H1 (cell line): ENCODE measurements at regions not wholly inside any gene's neighbourhood (a gene's known extent, or its start where the extent isn't known, plus 50 kb on each side); places are given as distances from the start of the nearest gene placed in this dataset.

Experiments used
- CTCF ChIA-PET: fragments of 300-600 bp; sonication (Branson Sonifier 250); formaldehyde crosslinking; loops from one replicate; lab custom pipeline; 2021; ENCODE audit not compliant: partially characterized antibody; lab: Charles Lee
- POLR2A ChIA-PET: fragments of 300-600 bp; sonication (Branson Sonifier 250); formaldehyde crosslinking; loops from one replicate; lab custom pipeline; 2021; ENCODE audit warnings: inconsistent platforms; ENCODE audit not compliant: partially characterized antibody; lab: Charles Lee
- DNase-seq, 2 experiments: peaks; one replicate each; pipeline versions ENCODE4 v3.0.0 to v3.0.0-alpha.2; 2010 to 2022; ENCODE audit warnings: low spot score in 2 of 2, low read depth in 1 of 2, mixed read lengths in 1 of 2
- FAIRE-seq: peaks from 2 replicates; lab custom pipeline; 2011; peaks lifted over from hg19 to GRCh38; lab: Jason Lieb, UNC
- H2AFZ ChIP-seq: 2 replicates; pipeline ENCODE4 v1.8.1; 2012; ENCODE audit warnings: low read length, inconsistent platforms
- H2AK5ac ChIP-seq: 2 replicates; pipeline ENCODE4 v1.6.1; 2013; ENCODE audit warnings: low read depth, low read length
- H2BK120ac ChIP-seq: replicated peaks from 2 replicates; pipeline ENCODE3; 2013; ENCODE audit warnings: low read depth, low read length, inconsistent platforms
- H2BK12ac ChIP-seq: 2 replicates; pipeline ENCODE4 v1.6.1; 2013; ENCODE audit warnings: low read depth, low read length
- H2BK15ac ChIP-seq: 2 replicates; pipeline ENCODE4 v1.6.1; 2013; ENCODE audit warnings: low read length
- H2BK20ac ChIP-seq: 2 replicates; pipeline ENCODE4 v1.6.1; 2013; ENCODE audit warnings: low read length
- H2BK5ac ChIP-seq: 2 replicates; pipeline ENCODE4 v1.6.1; 2013; ENCODE audit warnings: low read depth, low read length
- H3K14ac ChIP-seq: 2 replicates; pipeline ENCODE4 v1.6.1; 2013; ENCODE audit warnings: inconsistent platforms; ENCODE audit not compliant: insufficient read length
- H3K18ac ChIP-seq: 2 replicates; pipeline ENCODE4 v1.6.1; 2013; ENCODE audit warnings: low read length; ENCODE audit errors: extremely low read depth
- H3K23ac ChIP-seq: 2 replicates; pipeline ENCODE4 v1.6.1; 2013; ENCODE audit warnings: inconsistent platforms; ENCODE audit not compliant: insufficient read length
- H3K23me2 ChIP-seq: 2 replicates; pipeline ENCODE4 v1.6.1; 2013; ENCODE audit warnings: low read depth, low read length
- H3K27ac ChIP-seq: 2 replicates; pipeline ENCODE4 v1.6.1; 2011; ENCODE audit warnings: low read depth, low read length, inconsistent platforms
- H3K27me3 ChIP-seq, 4 experiments: replicated peaks in 1 of 4; 1 replicate in 1 of 4; 2 replicates in 3 of 4; pipeline versions ENCODE4 v1.6.1 to v1.8.1; 2011 to 2013; ENCODE audit warnings: low read length in 3 of 4, mild to moderate bottlenecking in 3 of 4, inconsistent platforms in 2 of 4, mixed read lengths in 2 of 4, moderate library complexity in 1 of 4; ENCODE audit not compliant: control insufficient read depth in 3 of 4, insufficient read depth in 3 of 4; ENCODE audit errors: extremely low read depth in 1 of 4
- H3K36me3 ChIP-seq, 4 experiments: 2 replicates each; pipeline versions ENCODE4 v1.6.1 to v1.8.1; 2011 to 2013; ENCODE audit warnings: mild to moderate bottlenecking in 4 of 4, low read length in 3 of 4, moderate library complexity in 2 of 4, control low read depth in 1 of 4, inconsistent platforms in 1 of 4; ENCODE audit not compliant: insufficient read depth in 4 of 4, control insufficient read depth in 2 of 4
- H3K4ac ChIP-seq: replicated peaks from 2 replicates; pipeline ENCODE3; 2013; ENCODE audit warnings: low read length, low read depth, mixed read lengths, inconsistent platforms; ENCODE audit not compliant: insufficient read length
- H3K4me1 ChIP-seq, 4 experiments: replicated peaks in 1 of 4; 1 replicate in 1 of 4; 2 replicates in 3 of 4; pipeline versions ENCODE4 v1.6.1 to v1.8.1; 2011 to 2013; ENCODE audit warnings: low read length in 3 of 4, inconsistent platforms in 2 of 4, mixed read lengths in 1 of 4; ENCODE audit not compliant: insufficient read depth in 4 of 4, control insufficient read depth in 3 of 4
- H3K4me2 ChIP-seq, 2 experiments: 2 replicates each; pipeline versions ENCODE4 v1.6.1 to v1.8.1; 2011 to 2013; ENCODE audit warnings: low read depth in 2 of 2, low read length in 2 of 2, control low read depth in 1 of 2, inconsistent platforms in 1 of 2, mild to moderate bottlenecking in 1 of 2; ENCODE audit not compliant: insufficient read depth in 1 of 2
- H3K4me3 ChIP-seq, 4 experiments: fragments of 200-600, 300-600 bp in 1 of 4; sonication (generic), shearing (Covaris generic), sonication (Bioruptor Twin) in 1 of 4; 2 replicates each; pipeline versions ENCODE4 v1.5.1 to v1.8.1; 2011 to 2016; ENCODE audit warnings: low read length in 4 of 4, low read depth in 3 of 4, control low read depth in 2 of 4, inconsistent platforms in 2 of 4, mild to moderate bottlenecking in 2 of 4, mixed read lengths in 1 of 4, moderate library complexity in 1 of 4; ENCODE audit not compliant: insufficient read depth in 2 of 4; ENCODE audit errors: extremely low read depth in 1 of 4
- H3K56ac ChIP-seq: replicated peaks from 2 replicates; pipeline ENCODE3; 2013; ENCODE audit warnings: low read depth, mild to moderate bottlenecking, mixed read lengths, low read length, inconsistent platforms; ENCODE audit not compliant: insufficient read length
- H3K79me1 ChIP-seq: 2 replicates; pipeline ENCODE4 v1.6.1; 2013; ENCODE audit warnings: low read depth, low read length, control low read depth
- H3K79me2 ChIP-seq, 2 experiments: 2 replicates each; pipeline versions ENCODE4 v1.6.1 to v1.8.1; 2012 to 2013; ENCODE audit warnings: low read length in 2 of 2, mild to moderate bottlenecking in 2 of 2, inconsistent platforms in 1 of 2; ENCODE audit not compliant: insufficient read depth in 2 of 2, control insufficient read depth in 1 of 2
- H3K9ac ChIP-seq, 4 experiments: replicated peaks in 1 of 4; 1 replicate in 1 of 4; 2 replicates in 3 of 4; pipeline versions ENCODE4 v1.6.1 to v1.8.1; 2011 to 2013; ENCODE audit warnings: low read depth in 3 of 4, low read length in 3 of 4, control low read depth in 2 of 4, mild to moderate bottlenecking in 2 of 4, moderate library complexity in 2 of 4, inconsistent platforms in 1 of 4; ENCODE audit errors: extremely low read depth in 1 of 4
- H3K9me3 ChIP-seq, 2 experiments: 2 replicates each; pipeline versions ENCODE4 v1.6.1 to v1.8.1; 2012 to 2013; ENCODE audit warnings: mild to moderate bottlenecking in 2 of 2, moderate library complexity in 2 of 2, control low read depth in 1 of 2, inconsistent platforms in 1 of 2, low read depth in 1 of 2, low read length in 1 of 2, mixed read lengths in 1 of 2; ENCODE audit not compliant: insufficient read depth in 2 of 2
- H4K20me1 ChIP-seq, 2 experiments: replicated peaks in 1 of 2; 2 replicates each; pipeline versions ENCODE3 to v1.8.1; 2011 to 2013; ENCODE audit warnings: inconsistent platforms in 2 of 2, low read length in 2 of 2, mild to moderate bottlenecking in 1 of 2; ENCODE audit not compliant: insufficient read depth in 2 of 2, control insufficient read depth in 1 of 2
- H4K5ac ChIP-seq: 2 replicates; pipeline ENCODE4 v1.6.1; 2013; ENCODE audit warnings: low read length, low read depth, mixed read lengths, inconsistent platforms; ENCODE audit not compliant: insufficient read length
- H4K8ac ChIP-seq: 2 replicates; pipeline ENCODE4 v1.8.0; 2013; ENCODE audit warnings: mild to moderate bottlenecking, moderate library complexity, low read length, inconsistent platforms; ENCODE audit not compliant: insufficient read depth; ENCODE audit errors: extremely low read depth
- H4K91ac ChIP-seq: replicated peaks from 2 replicates; pipeline ENCODE3; 2013; ENCODE audit warnings: low read length, mixed read lengths, inconsistent platforms; ENCODE audit not compliant: insufficient read length
- BACH1 ChIP-seq: IDR thresholded peaks from 2 replicates; pipeline ENCODE4 v1.6.1; 2012; ENCODE audit warnings: low read length, improper control_type of control experiment
- CEBPB ChIP-seq: IDR thresholded peaks from 2 replicates; pipeline ENCODE4 v1.6.1; 2012; ENCODE audit warnings: low read depth, low read length
- CHD1 ChIP-seq: IDR thresholded peaks from 2 replicates; pipeline ENCODE4 v1.6.1; 2012; ENCODE audit warnings: low read depth, low read length, improper control_type of control experiment
- JUN ChIP-seq: IDR thresholded peaks from 2 replicates; pipeline ENCODE4 v1.6.1; 2011; ENCODE audit warnings: low read depth, mild to moderate bottlenecking, improper control_type of control experiment, low read length
- POU5F1 ChIP-seq: IDR thresholded peaks from 2 replicates; pipeline ENCODE4 v1.6.1; 2011; ENCODE audit warnings: low read depth, mild to moderate bottlenecking, low read length, moderate library complexity
- RNF2 ChIP-seq: fragments of 200-900, 300-1000 bp; sonication (generic); IDR thresholded peaks from 2 replicates; pipeline ENCODE4 v1.7.1; 2016; ENCODE audit warnings: borderline replicate concordance, low read depth, mild to moderate bottlenecking, antibody characterized with exemption, low read length; ENCODE audit not compliant: poor library complexity, severe bottlenecking; ENCODE audit errors: missing control alignments
- SIN3A ChIP-seq, 2 experiments: IDR thresholded peaks in 1 of 2; conservative IDR thresholded peaks in 1 of 2; 2 replicates each; pipeline ENCODE4 v1.6.1; 2011 to 2012; ENCODE audit warnings: low read length in 2 of 2, improper control_type of control experiment in 1 of 2, low read depth in 1 of 2, mild to moderate bottlenecking in 1 of 2
- SIRT6 ChIP-seq: IDR thresholded peaks from one replicate; pipeline ENCODE4 v1.7.1; 2012; ENCODE audit warnings: low read length, inconsistent platforms
- TAF7 ChIP-seq: optimal IDR thresholded peaks from 2 replicates; pipeline ENCODE3; 2011; ENCODE audit warnings: low read depth, mild to moderate bottlenecking, inconsistent platforms, low read length, moderate library complexity, borderline replicate concordance
- WGBS, 2 experiments: shearing (Covaris generic) in 1 of 2; methylation state at CpG; one replicate each; pipeline versions ENCODE4 v1.1.6 to v1.1.7; 2013 to 2015; ENCODE audit warnings: low lambda C conversion rate in 2 of 2, mixed read lengths in 2 of 2, inconsistent platforms in 1 of 2, low coverage in 1 of 2, missing lambda C conversion rate in 1 of 2; ENCODE audit not compliant: insufficient replicate concordance in 2 of 2, insufficient coverage in 1 of 2, insufficient read length in 1 of 2; ENCODE audit errors: extremely low coverage in 1 of 2, missing lambda C conversion rate in 1 of 2; 5-methylcytosine and 5-hydroxymethylcytosine counted together

DNA sequence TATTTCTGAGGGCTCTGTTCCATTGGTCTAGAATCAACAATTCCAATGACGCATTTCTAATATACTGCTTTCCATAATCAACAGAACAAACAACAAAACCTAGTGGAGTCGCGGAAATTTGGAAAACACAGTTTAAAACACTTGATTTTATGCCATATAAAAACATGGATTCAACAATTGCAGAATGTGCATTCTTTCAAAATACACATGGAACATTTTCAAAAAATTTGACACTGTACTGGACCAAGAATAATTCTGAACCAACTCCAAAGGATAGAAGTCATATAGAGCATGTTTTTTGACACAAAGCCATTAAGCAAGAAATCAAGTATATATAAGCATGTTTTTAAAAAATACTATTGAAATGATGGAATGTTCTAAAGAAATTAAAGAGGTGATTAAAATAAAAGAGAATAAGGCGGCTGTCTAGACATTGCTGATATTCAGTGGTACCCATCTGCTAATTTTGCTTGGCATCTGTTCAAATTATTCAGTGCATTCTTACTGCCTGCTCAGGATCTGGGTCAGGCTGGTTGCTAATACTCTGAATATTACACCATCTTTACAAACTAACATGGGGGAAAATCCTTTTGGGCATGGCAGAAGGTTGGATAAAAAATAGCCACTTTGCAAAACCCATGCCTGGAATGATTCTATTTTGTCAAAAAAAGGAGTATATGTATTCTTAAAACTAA, 221.3 kb downstream of the NPR3 start:
- H2AFZ ChIP-seq, result no peak overlapping the region
- CTCF ChIA-PET, result no interaction called here
- WGBS, 2 experiments, result 67% methylated on average over 4 of the region's 4 CpGs; no CpG with 5 or more reads in 1 of the 2 experiments
- H3K4ac ChIP-seq, result no peak overlapping the region
- no peak overlapping the region for H4K91ac ChIP-seq
- no peak overlapping the region for H2BK12ac ChIP-seq
- no peaks in the 10 kb centered on the region for H3K36me3 ChIP-seq
- no peak overlapping the region for H2BK120ac ChIP-seq
- H3K4me1 ChIP-seq, result no peaks in the 10 kb centered on the region
- TF ChIP-seq SIN3A (conservative IDR thresholded peaks at IDR 0.05 in 1 of 2, IDR thresholded peaks at IDR 0.05 in 1 of 2; ENCODE audit: low read depth in 1 of 2, low read length in 2 of 2) (no peak), JUN (no peak), BACH1 (no peak), SIRT6 (no peak), CHD1 (no peak), TAF7 (no peak), POU5F1 (no peak), RNF2 (no peak), CEBPB (no peak)
- no peak overlapping the region for H3K4me2 ChIP-seq
- POLR2A ChIA-PET, result no interaction called here
- no peaks in the 10 kb centered on the region for H3K79me1 ChIP-seq
- H3K27ac ChIP-seq, result no peak overlapping the region
- FAIRE-seq (no peak), DNase-seq (no peak)
- H3K56ac ChIP-seq, result no peak overlapping the region
- no peak overlapping the region for H2BK15ac ChIP-seq
- H2BK5ac ChIP-seq, result no peak overlapping the region
- no peak overlapping the region for H3K23ac ChIP-seq
- H3K9ac ChIP-seq, result no peak overlapping the region
- no peak overlapping the region for H4K5ac ChIP-seq
- no peaks in the 10 kb centered on the region for H4K20me1 ChIP-seq
- H3K18ac ChIP-seq, result no peak overlapping the region
- H3K79me2 ChIP-seq, result no peaks in the 10 kb centered on the region
- H2AK5ac ChIP-seq, result no peak overlapping the region
- no peak overlapping the region for H3K4me3 ChIP-seq
- no peaks in the 10 kb centered on the region for H3K27me3 ChIP-seq
- no peak overlapping the region for H2BK20ac ChIP-seq
- H4K8ac ChIP-seq, result no peak overlapping the region
- no peak overlapping the region for H3K14ac ChIP-seq
- H3K9me3 ChIP-seq, result no peaks in the 10 kb centered on the region
- H3K23me2 ChIP-seq, result no peaks in the 10 kb centered on the region
